GM18861 (cell line): ENCODE measurements at regions not wholly inside any gene's neighbourhood (a gene's known extent, or its start where the extent isn't known, plus 50 kb on each side); places are given as distances from the start of the nearest gene placed in this dataset.
"Not testable (repeated sequence)": the region's sequence is repeated elsewhere in the genome, so short reads cannot be mapped to it uniquely, and the experiment has no call there.

Experiments used
- ATAC-seq: cut with Tn5 transposase; IDR thresholded peaks from one replicate; pipeline ENCODE4 v1.9.1; 2021; ENCODE audit not compliant: unreplicated experiment

GRCh38 chr3:182323126-182323700 lies 470.1 kb upstream of the ATP11B start:
- no peak for ATAC-seq

GRCh38 chr3:182323898-182324297 lies 469.4 kb upstream of the ATP11B start:
- ATAC-seq = no peak

- peak; percentile 74 for ATAC-seq
Observed at GRCh38 chr3:182325213-182325950, 467.9 kb upstream of the ATP11B start.

GRCh38 chr3:182327196-182327681 lies 466.1 kb upstream of the ATP11B start:
- no peak for ATAC-seq

- ATAC-seq = no peak
Observed at GRCh38 chr3:182330646-182331045, 462.7 kb upstream of the ATP11B start.

- ATAC-seq = no peak
Observed at GRCh38 chr3:182331341-182331740, 462.0 kb upstream of the ATP11B start.

- no peak for ATAC-seq
Observed at GRCh38 chr3:182342252-182342651, 451.1 kb upstream of the ATP11B start.

- ATAC-seq = not testable (repeated sequence)
Observed at GRCh38 chr3:182344026-182344425, 449.3 kb upstream of the ATP11B start.

GRCh38 chr3:182349051-182349450 lies 444.3 kb upstream of the ATP11B start:
- no peak for ATAC-seq

GRCh38 chr3:182349951-182350517 lies 443.3 kb upstream of the ATP11B start:
- no peak for ATAC-seq

GRCh38 chr3:182357928-182358327 lies 435.4 kb upstream of the ATP11B start:
- no peak for ATAC-seq

GRCh38 chr3:182364323-182364722 lies 429.0 kb upstream of the ATP11B start:
- ATAC-seq = no peak

- ATAC-seq = no peak
Observed at GRCh38 chr3:182364723-182365650, 428.3 kb upstream of the ATP11B start.

GRCh38 chr3:182366746-182367145 lies 426.6 kb upstream of the ATP11B start:
- no peak for ATAC-seq

- ATAC-seq = no peak
Observed at GRCh38 chr3:182369861-182370260, 423.4 kb upstream of the ATP11B start.

GRCh38 chr3:182370949-182371348 lies 422.4 kb upstream of the ATP11B start:
- ATAC-seq = no peak

GRCh38 chr3:182375916-182376315 lies 417.4 kb upstream of the ATP11B start:
- ATAC-seq = no peak

GRCh38 chr3:182382112-182382857 lies 411.0 kb upstream of the ATP11B start:
- no peak for ATAC-seq

- no peak for ATAC-seq
Observed at GRCh38 chr3:182384221-182384620, 409.1 kb upstream of the ATP11B start.

- no peak for ATAC-seq
Observed at GRCh38 chr3:182385356-182385755, 407.9 kb upstream of the ATP11B start.
